K562 (cell line): ENCODE measurements at regions not wholly inside any gene's neighbourhood (a gene's known extent, or its start where the extent isn't known, plus 50 kb on each side); places are given as distances from the start of the nearest gene placed in this dataset.

Experiments used
- ATAC-seq: fragments of 200-7000 bp; cut with Tn5 transposase; 3 replicates; pipeline ENCODE4 v1.9.1; 2020; ENCODE audit warnings: moderate library complexity
- BruUV-seq: library from RNA; stranded (reverse); fragments of 400-500 nt; replicated peaks from 2 replicates; lab custom pipeline; 2021; lab: Mats Ljungman, UMichigan
- CTCF ChIA-PET: fragments of 300-600 bp; formaldehyde crosslinking; extraction: SDS; loops from one replicate; lab custom pipeline; 2021; ENCODE audit warnings: low intra/inter-chr PET ratio; lab: Yijun Ruan, JAX
- POLR2A ChIA-PET: fragments of 300-600, 350-650 bp; sonication (Branson Sonifier 250); formaldehyde crosslinking; extraction: SDS; loops from one replicate; lab custom pipeline; 2021; ENCODE audit warnings: antibody characterized with exemption, inconsistent platforms; lab: Yijun Ruan, JAX
- DNase-seq, 4 experiments: peaks; one replicate each; pipeline versions ENCODE4 v3.0.0 to v3.0.0-alpha.2; 2011 to 2018; ENCODE audit warnings: low spot score in 3 of 4, mixed read lengths in 3 of 4; ENCODE audit errors: extremely low read depth in 1 of 4
- FAIRE-seq: peaks from 2 replicates; lab custom pipeline; 2011; peaks lifted over from hg19 to GRCh38; lab: Jason Lieb, UNC
- H2AFZ ChIP-seq: 2 replicates; pipeline ENCODE4 v1.6.0; 2011; ENCODE audit warnings: low read depth, low read length, control low read depth, inconsistent platforms
- H3K27ac ChIP-seq: fragments of 200-600 bp; 3 replicates; pipeline ENCODE4 v1.8.0; 2011; ENCODE audit warnings: low read depth, mild to moderate bottlenecking, control low read depth, inconsistent platforms, low read length, moderate library complexity, mixed read lengths; ENCODE audit errors: extremely low read depth
- H3K27me3 ChIP-seq, 2 experiments: fragments of 300-600 bp in 1 of 2; 2 replicates in 1 of 2; 3 replicates in 1 of 2; pipeline versions ENCODE4 v1.6.0 to v1.8.0; 2011; ENCODE audit warnings: inconsistent platforms in 2 of 2, low read length in 2 of 2, mild to moderate bottlenecking in 1 of 2, mixed read lengths in 1 of 2, moderate library complexity in 1 of 2; ENCODE audit not compliant: control insufficient read depth in 2 of 2, insufficient read depth in 2 of 2
- H3K36me3 ChIP-seq: fragments of 300-600 bp; 3 replicates; pipeline ENCODE4 v1.8.0; 2011; ENCODE audit warnings: mild to moderate bottlenecking, low read length, inconsistent platforms; ENCODE audit not compliant: control insufficient read depth, insufficient read depth
- H3K4me1 ChIP-seq, 2 experiments: fragments of 200-600 bp in 1 of 2; replicated peaks in 1 of 2; 2 replicates in 1 of 2; 3 replicates in 1 of 2; pipeline versions ENCODE4 v1.5.1 to v1.8.0; 2011; ENCODE audit warnings: inconsistent platforms in 2 of 2, low read length in 2 of 2, mild to moderate bottlenecking in 1 of 2, mixed read lengths in 1 of 2, moderate library complexity in 1 of 2; ENCODE audit not compliant: control insufficient read depth in 2 of 2, insufficient read depth in 2 of 2
- H3K4me2 ChIP-seq: 2 replicates; pipeline ENCODE4 v1.6.1; 2011; ENCODE audit warnings: low read length, control low read depth, inconsistent platforms, mixed read lengths; ENCODE audit not compliant: insufficient read depth
- H3K4me3 ChIP-seq: fragments of 200-600 bp; sonication (generic), shearing (Covaris generic); 2 replicates; pipeline ENCODE4 v1.5.1; 2016; ENCODE audit warnings: control low read depth, inconsistent platforms
- H3K79me2 ChIP-seq: fragments of 200-600 bp; 3 replicates; pipeline ENCODE4 v1.8.0; 2011; ENCODE audit warnings: low read length, inconsistent platforms; ENCODE audit not compliant: control insufficient read depth, insufficient read depth
- H3K9ac ChIP-seq, 2 experiments: 2 replicates each; pipeline versions ENCODE4 v1.6.0 to v1.6.1; 2011; ENCODE audit warnings: low read depth in 2 of 2, low read length in 2 of 2, control low read depth in 1 of 2, inconsistent platforms in 1 of 2, mild to moderate bottlenecking in 1 of 2, mixed read lengths in 1 of 2; ENCODE audit not compliant: insufficient read depth in 1 of 2
- H3K9me1 ChIP-seq: one replicate; pipeline ENCODE4 v1.6.0; 2011; ENCODE audit warnings: inconsistent platforms, mild to moderate bottlenecking, low read length, moderate library complexity; ENCODE audit not compliant: control insufficient read depth, insufficient read depth
- H3K9me3 ChIP-seq: replicated peaks from 2 replicates; pipeline ENCODE4 v1.5.1; 2011; ENCODE audit warnings: low read depth, low read length, inconsistent platforms; ENCODE audit not compliant: control insufficient read depth, insufficient read depth
- H4K20me1 ChIP-seq: replicated peaks from 2 replicates; pipeline ENCODE4 v1.6.1; 2011; ENCODE audit warnings: low read length, inconsistent platforms, mixed read lengths; ENCODE audit not compliant: control insufficient read depth, insufficient read depth
- BHLHE40 ChIP-seq: IDR thresholded peaks from 2 replicates; pipeline ENCODE4 v1.6.1; 2011; ENCODE audit warnings: low read length, improper control_type of control experiment
- CEBPB ChIP-seq: fragments of 450-650 bp; IDR thresholded peaks from 2 replicates; pipeline ENCODE4 v1.6.1; 2016; ENCODE audit warnings: missing genetic modification characterization, missing compliant biosample characterization
- ERF ChIP-seq: fragments of 450-650 bp; formaldehyde crosslinking; IDR thresholded peaks from 2 replicates; pipeline ENCODE4 v1.4.0; 2020; ENCODE audit warnings: mild to moderate bottlenecking, mixed read lengths
- GABPB1 ChIP-seq: sonication (generic); formaldehyde crosslinking; IDR thresholded peaks from 2 replicates; pipeline ENCODE4 v1.8.0; 2022; ENCODE audit warnings: mild to moderate bottlenecking, missing genetic modification reagents
- HSF4 ChIP-seq: fragments of 250-450 bp; sonication (Bioruptor Pico); IDR thresholded peaks from 2 replicates; pipeline ENCODE4 v2.1.2; 2022; ENCODE audit warnings: mild to moderate bottlenecking, moderate library complexity, borderline replicate concordance
- KHSRP ChIP-seq: fragments of 450-650 bp; IDR thresholded peaks from 2 replicates; pipeline ENCODE4 v1.6.1; 2017
- MXD1 ChIP-seq: fragments of 250-450 bp; sonication (Bioruptor Pico); IDR thresholded peaks from 2 replicates; pipeline ENCODE4 v1.8.0; 2021; ENCODE audit warnings: borderline replicate concordance, mild to moderate bottlenecking, moderate library complexity; ENCODE audit not compliant: poor library complexity, severe bottlenecking
- RAD51 ChIP-seq: fragments of 450-650 bp; IDR thresholded peaks from 2 replicates; pipeline ENCODE4 v1.7.1; 2016; ENCODE audit warnings: low read depth, mild to moderate bottlenecking, borderline replicate concordance
- RBM39 ChIP-seq: fragments of 200-400 bp; formaldehyde crosslinking; optimal IDR thresholded peaks from 2 replicates; pipeline ENCODE3; 2018; ENCODE audit warnings: low read depth, low read length
- RNF2 ChIP-seq: sonication (generic); IDR thresholded peaks from 2 replicates; pipeline ENCODE4 v1.6.1; 2016
- WHSC1 ChIP-seq: IDR thresholded peaks from one replicate; pipeline ENCODE4 v1.6.1; 2012; ENCODE audit warnings: low read length, control low read depth, inconsistent platforms
- ZKSCAN1 ChIP-seq: fragments of 150-350 bp; IDR thresholded peaks from 2 replicates; pipeline ENCODE4 v1.6.1; 2016; ENCODE audit warnings: low read depth, low read length
- ZNF395 ChIP-seq: fragments of 200-800 bp; sonication (Bioruptor generic); IDR thresholded peaks from 2 replicates; pipeline ENCODE4 v1.6.1; 2017; ENCODE audit warnings: missing genetic modification characterization, missing compliant biosample characterization
- whole genome bisulfite sequencing: fragments of 100-300 bp; shearing (Covaris generic); methylation state at CpG from one replicate; pipeline ENCODE4 v1.1.6; 2016; ENCODE audit warnings: low coverage, mixed read lengths; ENCODE audit not compliant: insufficient coverage; ENCODE audit errors: missing lambda C conversion rate; 5-methylcytosine and 5-hydroxymethylcytosine counted together
- in situ Hi-C: fragments of 300-500 bp; cut with MboI; formaldehyde crosslinking; loops from 4 replicates; pipeline ENCODE4 v1.15.0; 2018; ENCODE audit warnings: inconsistent platforms, mixed read lengths
- intact Hi-C: fragments of 100-400 bp; cut with micrococcal nuclease; formaldehyde crosslinking; loops from 2 replicates; pipeline ENCODE4 v1.14.2; 2022
- TF ChIP-seq, protein P1 (sequence below): fragments of 250-450 bp; sonication (Bioruptor Pico); IDR thresholded peaks from 2 replicates; pipeline ENCODE4 v1.8.0; 2021; ENCODE audit warnings: moderate library complexity, mild to moderate bottlenecking, inconsistent platforms
- TF ChIP-seq, protein P2 (sequence below): fragments of 450-650 bp; formaldehyde crosslinking; IDR thresholded peaks from 2 replicates; pipeline ENCODE4 v1.4.0; 2022; ENCODE audit warnings: missing genetic modification characterization
- TF ChIP-seq, protein P3 (sequence below): sonication (generic); formaldehyde crosslinking; IDR thresholded peaks from 2 replicates; pipeline ENCODE4 v1.9.0; 2022; ENCODE audit warnings: mild to moderate bottlenecking, missing genetic modification reagents

GRCh38 chr4:56752985-56753384 is 68.5 kb downstream of the SPINK2 start:
- CTCF ChIA-PET: no interaction called here
- in situ Hi-C loops: no loop called here
- no peak for TF ChIP-seq KHSRP
- TF ChIP-seq, protein P1, sequence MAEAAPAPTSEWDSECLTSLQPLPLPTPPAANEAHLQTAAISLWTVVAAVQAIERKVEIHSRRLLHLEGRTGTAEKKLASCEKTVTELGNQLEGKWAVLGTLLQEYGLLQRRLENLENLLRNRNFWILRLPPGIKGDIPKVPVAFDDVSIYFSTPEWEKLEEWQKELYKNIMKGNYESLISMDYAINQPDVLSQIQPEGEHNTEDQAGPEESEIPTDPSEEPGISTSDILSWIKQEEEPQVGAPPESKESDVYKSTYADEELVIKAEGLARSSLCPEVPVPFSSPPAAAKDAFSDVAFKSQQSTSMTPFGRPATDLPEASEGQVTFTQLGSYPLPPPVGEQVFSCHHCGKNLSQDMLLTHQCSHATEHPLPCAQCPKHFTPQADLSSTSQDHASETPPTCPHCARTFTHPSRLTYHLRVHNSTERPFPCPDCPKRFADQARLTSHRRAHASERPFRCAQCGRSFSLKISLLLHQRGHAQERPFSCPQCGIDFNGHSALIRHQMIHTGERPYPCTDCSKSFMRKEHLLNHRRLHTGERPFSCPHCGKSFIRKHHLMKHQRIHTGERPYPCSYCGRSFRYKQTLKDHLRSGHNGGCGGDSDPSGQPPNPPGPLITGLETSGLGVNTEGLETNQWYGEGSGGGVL: no peak
- no peak for TF ChIP-seq RAD51
- TF ChIP-seq HSF4 (CRISPR knock-in tag): no peak
- no peak for TF ChIP-seq ZNF395 (CRISPR knock-in tag)
- no peak for TF ChIP-seq RBM39
- TF ChIP-seq, protein P2, sequence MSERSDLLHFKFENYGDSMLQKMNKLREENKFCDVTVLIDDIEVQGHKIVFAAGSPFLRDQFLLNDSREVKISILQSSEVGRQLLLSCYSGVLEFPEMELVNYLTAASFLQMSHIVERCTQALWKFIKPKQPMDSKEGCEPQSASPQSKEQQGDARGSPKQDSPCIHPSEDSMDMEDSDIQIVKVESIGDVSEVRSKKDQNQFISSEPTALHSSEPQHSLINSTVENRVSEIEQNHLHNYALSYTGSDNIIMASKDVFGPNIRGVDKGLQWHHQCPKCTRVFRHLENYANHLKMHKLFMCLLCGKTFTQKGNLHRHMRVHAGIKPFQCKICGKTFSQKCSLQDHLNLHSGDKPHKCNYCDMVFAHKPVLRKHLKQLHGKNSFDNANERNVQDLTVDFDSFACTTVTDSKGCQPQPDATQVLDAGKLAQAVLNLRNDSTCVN (CRISPR knock-in tag): no peak
- TF ChIP-seq, protein P3, sequence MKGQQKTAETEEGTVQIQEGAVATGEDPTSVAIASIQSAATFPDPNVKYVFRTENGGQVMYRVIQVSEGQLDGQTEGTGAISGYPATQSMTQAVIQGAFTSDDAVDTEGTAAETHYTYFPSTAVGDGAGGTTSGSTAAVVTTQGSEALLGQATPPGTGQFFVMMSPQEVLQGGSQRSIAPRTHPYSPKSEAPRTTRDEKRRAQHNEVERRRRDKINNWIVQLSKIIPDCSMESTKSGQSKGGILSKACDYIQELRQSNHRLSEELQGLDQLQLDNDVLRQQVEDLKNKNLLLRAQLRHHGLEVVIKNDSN: no peak
- TF ChIP-seq WHSC1: no peak
- no peak for TF ChIP-seq ERF (CRISPR knock-in tag)
- TF ChIP-seq GABPB1: no peak
- no peak for TF ChIP-seq CEBPB (tag)
- no peak for TF ChIP-seq RNF2
- no peak for TF ChIP-seq BHLHE40
- TF ChIP-seq MXD1 (CRISPR knock-in tag): no peak
- no peak for TF ChIP-seq ZKSCAN1

More at GRCh38 chr4:56752985-56753384, 68.5 kb downstream of the SPINK2 start:
- H2AFZ ChIP-seq: no peak overlapping the region
- H3K27me3 ChIP-seq: peaks cover 12 to 34% of the 10 kb centered on the region in 2 experiments
- no peaks in the 10 kb centered on the region for H4K20me1 ChIP-seq
- WGBS: 6% methylated on average over 2 of the region's 2 CpGs
- H3K27ac ChIP-seq: no peak overlapping the region
- no peaks in the 10 kb centered on the region for H3K4me1 ChIP-seq
- POLR2A ChIA-PET: interaction anchor here (1.0 kb wide), 1 partner anchor 21 kb away, joined by 4 read pairs; no protein-coding TSS in a partner anchor
- no peaks in the 10 kb centered on the region for H3K9me1 ChIP-seq
- DNase-seq (no peak), ATAC-seq (no peak), FAIRE-seq (no peak)
- H3K9me3 ChIP-seq: no peaks in the 10 kb centered on the region
- no peaks in the 10 kb centered on the region for H3K36me3 ChIP-seq
- no peak overlapping the region for H3K4me2 ChIP-seq
- no TSS peak for BruUV-seq
- intact Hi-C loops: no loop called here
- H3K9ac ChIP-seq: no peak overlapping the region
- no peak overlapping the region for H3K4me3 ChIP-seq
- H3K79me2 ChIP-seq: no peaks in the 10 kb centered on the region
